Testis (tissue), 2 donors: ENCODE measurements at regions not wholly inside any gene's neighbourhood (a gene's known extent, or its start where the extent isn't known, plus 50 kb on each side); places are given as distances from the start of the nearest gene placed in this dataset.

Source experiments
- POLR2A ChIP-seq: fragments of 450-650 bp; IDR thresholded peaks from one replicate; pipeline ENCODE4 v1.6.1; 2017; ENCODE audit warnings: antibody characterized with exemption, mild to moderate bottlenecking, moderate library complexity
- TF ChIP-seq, protein P1 (sequence below), 3 experiments: fragments of 450-650 bp in 2 of 3; fragments of 200-600 bp in 1 of 3; sonication (generic) in 1 of 3; IDR thresholded peaks; one replicate each; pipeline ENCODE4 v1.5.1; 2016 to 2019; ENCODE audit warnings: antibody characterized with exemption in 3 of 3, mild to moderate bottlenecking in 2 of 3, moderate library complexity in 1 of 3

DNA sequence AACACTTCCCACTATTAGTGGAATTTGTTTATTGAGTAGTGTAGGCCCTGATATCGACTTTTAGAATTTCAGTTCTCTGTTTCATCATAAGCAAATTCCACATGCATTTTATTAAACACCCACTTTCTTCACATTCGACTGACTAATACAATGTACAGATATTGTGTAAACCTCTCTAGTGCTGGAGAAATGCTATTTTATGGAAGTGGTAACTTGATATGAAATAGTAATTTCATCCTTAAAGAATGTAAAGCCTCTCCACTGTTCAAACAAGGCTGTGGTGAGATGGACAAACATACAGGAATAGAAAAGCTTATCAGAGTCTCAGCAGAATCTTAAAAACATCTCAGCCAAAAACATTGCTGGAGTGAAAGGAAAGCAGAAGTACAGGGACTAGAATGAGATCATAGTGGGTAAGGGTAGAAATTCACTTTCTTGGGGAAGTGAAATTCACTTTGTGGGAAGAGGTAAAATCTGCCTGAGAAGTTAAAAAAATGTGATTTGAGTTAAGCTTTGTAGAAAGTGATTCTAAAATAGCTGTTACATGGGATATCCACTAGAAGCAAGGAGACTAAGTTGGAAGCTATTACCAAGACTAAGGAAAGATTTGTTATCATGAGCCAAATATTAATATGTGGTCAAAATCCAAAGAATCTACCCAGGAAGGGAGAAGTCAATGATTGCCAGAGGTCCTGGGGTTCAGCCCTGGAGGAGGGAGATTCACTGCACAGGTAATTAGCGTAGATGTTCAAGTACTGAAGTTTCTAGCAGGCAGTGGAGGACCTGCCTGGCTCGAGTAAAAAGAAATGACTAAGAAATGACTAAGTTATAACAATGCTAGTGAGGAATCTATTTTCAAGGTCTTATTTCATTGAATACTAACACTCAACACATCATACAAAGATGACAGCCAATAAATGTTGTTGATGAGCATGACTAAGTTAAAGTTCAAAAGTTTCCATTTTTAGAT, 398.3 kb upstream of the FAM47C start:
- TF ChIP-seq, protein P1, sequence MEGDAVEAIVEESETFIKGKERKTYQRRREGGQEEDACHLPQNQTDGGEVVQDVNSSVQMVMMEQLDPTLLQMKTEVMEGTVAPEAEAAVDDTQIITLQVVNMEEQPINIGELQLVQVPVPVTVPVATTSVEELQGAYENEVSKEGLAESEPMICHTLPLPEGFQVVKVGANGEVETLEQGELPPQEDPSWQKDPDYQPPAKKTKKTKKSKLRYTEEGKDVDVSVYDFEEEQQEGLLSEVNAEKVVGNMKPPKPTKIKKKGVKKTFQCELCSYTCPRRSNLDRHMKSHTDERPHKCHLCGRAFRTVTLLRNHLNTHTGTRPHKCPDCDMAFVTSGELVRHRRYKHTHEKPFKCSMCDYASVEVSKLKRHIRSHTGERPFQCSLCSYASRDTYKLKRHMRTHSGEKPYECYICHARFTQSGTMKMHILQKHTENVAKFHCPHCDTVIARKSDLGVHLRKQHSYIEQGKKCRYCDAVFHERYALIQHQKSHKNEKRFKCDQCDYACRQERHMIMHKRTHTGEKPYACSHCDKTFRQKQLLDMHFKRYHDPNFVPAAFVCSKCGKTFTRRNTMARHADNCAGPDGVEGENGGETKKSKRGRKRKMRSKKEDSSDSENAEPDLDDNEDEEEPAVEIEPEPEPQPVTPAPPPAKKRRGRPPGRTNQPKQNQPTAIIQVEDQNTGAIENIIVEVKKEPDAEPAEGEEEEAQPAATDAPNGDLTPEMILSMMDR (IDR thresholded peaks at IDR 0.05): no peak
- no peak for TF ChIP-seq POLR2A
